ENCODE measurements at regions not wholly inside any gene's neighbourhood (a gene's known extent, or its start where the extent isn't known, plus 50 kb on each side); places are given as distances from the start of the nearest gene placed in this dataset.

GRCh38 chr16:51450909-51451308, 299.8 kb upstream of the SALL1 start:
- H3K4me3 ChIP-seq = no peak overlapping the region
- no peaks in the 10 kb centered on the region for H3K9me3 ChIP-seq
- intact Hi-C loops (cut with DNase I; ENCODE audit: low total_unique reads) (no loop called here), in situ Hi-C loops (cut with MboI; ENCODE audit: low pct_ligation_motif_present in 1 of 4, low pct_unique_long_range_greater_than_20kb in 1 of 4, low sequenced_read_pairs in 3 of 4) (loop anchor here in 1 of 4 donors (25.0 kb wide), 1 partner anchor 89 kb away; no protein-coding TSS in a partner anchor)
- no peaks in the 10 kb centered on the region for H3K4me1 ChIP-seq
- H3K27me3 ChIP-seq = no peaks in the 10 kb centered on the region
- no peak for DNase-seq
- 43% methylated on average over 3 of the region's 3 CpGs for WGBS, 2 donors (ENCODE audit: low coverage in 1 of 2)
- TF ChIP-seq POLR2AphosphoS5 (IDR thresholded peaks at IDR 0.05) (no peak), CTCF (IDR thresholded peaks at IDR 0.05) (no peak), EP300 (IDR thresholded peaks at IDR 0.05; ENCODE audit: low read depth) (no peak), POLR2A (IDR thresholded peaks at IDR 0.05) (no peak)
- H3K27ac ChIP-seq = no peak overlapping the region
- H3K36me3 ChIP-seq = no peaks in the 10 kb centered on the region

GRCh38 chr16:51450376-51450775, 299.3 kb upstream of the SALL1 start:
- H3K9me3 ChIP-seq = no peaks in the 10 kb centered on the region
- no peaks in the 10 kb centered on the region for H3K4me1 ChIP-seq
- no peaks in the 10 kb centered on the region for H3K36me3 ChIP-seq
- in situ Hi-C loops (cut with MboI; ENCODE audit: low pct_ligation_motif_present in 1 of 4, low pct_unique_long_range_greater_than_20kb in 1 of 4, low sequenced_read_pairs in 3 of 4) (loop anchor here in 1 of 4 donors (25.0 kb wide), 1 partner anchor 88 kb away; no protein-coding TSS in a partner anchor), intact Hi-C loops (cut with DNase I; ENCODE audit: low total_unique reads) (no loop called here)
- H3K27ac ChIP-seq = no peak overlapping the region
- 46 to 49% methylated on average over 7 of the region's 7 CpGs for WGBS, 2 donors (ENCODE audit: low coverage in 1 of 2)
- no peak for TF ChIP-seq EP300 (IDR thresholded peaks at IDR 0.05; ENCODE audit: low read depth)
- H3K4me3 ChIP-seq = no peak overlapping the region
- no peaks in the 10 kb centered on the region for H3K27me3 ChIP-seq
- no peak for DNase-seq

GRCh38 chr16:51449441-51449840, 298.4 kb upstream of the SALL1 start:
- 39 to 49% methylated on average over 2 to 8 of the region's 8 CpGs for WGBS, 2 donors (ENCODE audit: low coverage in 1 of 2)
- H3K4me3 ChIP-seq = no peak overlapping the region
- no peaks in the 10 kb centered on the region for H3K36me3 ChIP-seq
- no peak for DNase-seq
- no peak overlapping the region for H3K27ac ChIP-seq
- no peaks in the 10 kb centered on the region for H3K4me1 ChIP-seq
- no peaks in the 10 kb centered on the region for H3K9me3 ChIP-seq
- intact Hi-C loops (cut with DNase I; ENCODE audit: low total_unique reads) = no loop called here
- in situ Hi-C loops (cut with MboI; ENCODE audit: low pct_ligation_motif_present in 1 of 4, low pct_unique_long_range_greater_than_20kb in 1 of 4, low sequenced_read_pairs in 3 of 4) = no loop called here
- no peaks in the 10 kb centered on the region for H3K27me3 ChIP-seq
- TF ChIP-seq EP300 (IDR thresholded peaks at IDR 0.05; ENCODE audit: low read depth) (no peak), POLR2AphosphoS5 (IDR thresholded peaks at IDR 0.05) (no peak), POLR2A (IDR thresholded peaks at IDR 0.05) (no peak), CTCF (IDR thresholded peaks at IDR 0.05) (no peak)

- Histone ChIP-seq H3K27me3 (peaks cover 16% of the 10 kb centered on the region), H3K27ac (no peak overlapping the region), H3K4me3 (no peak overlapping the region), H3K9me3 (no peaks in the 10 kb centered on the region), H3K4me1 (no peaks in the 10 kb centered on the region), H3K36me3 (no peaks in the 10 kb centered on the region)
- in situ Hi-C loops (cut with MboI; ENCODE audit: low pct_ligation_motif_present in 1 of 4, low pct_unique_long_range_greater_than_20kb in 1 of 4, low sequenced_read_pairs in 3 of 4) (no loop called here), intact Hi-C loops (cut with DNase I; ENCODE audit: low total_unique reads) (no loop called here)
- TF ChIP-seq CTCF (IDR thresholded peaks at IDR 0.05) (no peak), POLR2AphosphoS5 (IDR thresholded peaks at IDR 0.05) (no peak), POLR2A (IDR thresholded peaks at IDR 0.05) (no peak), EP300 (IDR thresholded peaks at IDR 0.05; ENCODE audit: low read depth) (no peak)
- WGBS, 2 donors (ENCODE audit: low coverage in 1 of 2) = 63 to 77% methylated on average over 4 of the region's 4 CpGs
- DNase-seq = no peak
Measured at GRCh38 chr16:51445250-51445649, 294.2 kb upstream of the SALL1 start.

GRCh38 chr16:51443934-51444333, 292.9 kb upstream of the SALL1 start:
- no peaks in the 10 kb centered on the region for H3K4me1 ChIP-seq
- H3K4me3 ChIP-seq = no peak overlapping the region
- TF ChIP-seq POLR2A (IDR thresholded peaks at IDR 0.05) (no peak), CTCF (IDR thresholded peaks at IDR 0.05) (no peak), EP300 (IDR thresholded peaks at IDR 0.05; ENCODE audit: low read depth) (no peak), POLR2AphosphoS5 (IDR thresholded peaks at IDR 0.05) (no peak)
- H3K9me3 ChIP-seq = no peaks in the 10 kb centered on the region
- H3K27ac ChIP-seq = no peak overlapping the region
- intact Hi-C loops (cut with DNase I; ENCODE audit: low total_unique reads) = no loop called here
- peaks cover 21% of the 10 kb centered on the region for H3K27me3 ChIP-seq
- H3K36me3 ChIP-seq = no peaks in the 10 kb centered on the region
- in situ Hi-C loops (cut with MboI; ENCODE audit: low pct_ligation_motif_present in 1 of 4, low pct_unique_long_range_greater_than_20kb in 1 of 4, low sequenced_read_pairs in 3 of 4) = no loop called here
- DNase-seq = no peak
- WGBS, 2 donors (ENCODE audit: low coverage in 1 of 2) = 71 to 82% methylated on average over 1 of the region's 1 CpG

Measured in transverse colon (tissue), 4 donors.